OCI-LY1 (cell line): ENCODE measurements at regions not wholly inside any gene's neighbourhood (a gene's known extent, or its start where the extent isn't known, plus 50 kb on each side); places are given as distances from the start of the nearest gene placed in this dataset.

Experiments used
- H2AFZ ChIP-seq: fragments of 200-600 bp; sonication (generic), shearing (Covaris generic); 2 replicates; pipeline ENCODE4 v1.6.0; 2014; ENCODE audit warnings: antibody characterized with exemption, mild to moderate bottlenecking, low read length
- H3F3A ChIP-seq: fragments of 200-600 bp; sonication (generic), shearing (Covaris generic); 2 replicates; pipeline ENCODE4 v1.6.0; 2014; ENCODE audit warnings: mild to moderate bottlenecking, antibody characterized with exemption, low read length, moderate library complexity; ENCODE audit not compliant: insufficient read depth
- H3K27ac ChIP-seq: fragments of 200-600 bp; sonication (generic); 2 replicates; pipeline ENCODE4 v1.5.1; 2014; ENCODE audit warnings: low read length, mixed run types, mild to moderate bottlenecking, low read depth; ENCODE audit not compliant: poor library complexity, severe bottlenecking
- H3K27me3 ChIP-seq: fragments of 200-600 bp; sonication (generic); 2 replicates; pipeline ENCODE4 v1.6.0; 2014; ENCODE audit warnings: antibody characterized with exemption, mild to moderate bottlenecking, low read length, moderate library complexity; ENCODE audit not compliant: insufficient read depth
- H3K36me3 ChIP-seq: fragments of 200-600 bp; sonication (generic); 2 replicates; pipeline ENCODE4 v1.6.1; 2014; ENCODE audit warnings: mild to moderate bottlenecking, antibody characterized with exemption, low read length, moderate library complexity, mixed read lengths; ENCODE audit not compliant: insufficient read depth
- H3K4me1 ChIP-seq: fragments of 200-600 bp; sonication (generic); 2 replicates; pipeline ENCODE4 v1.5.1; 2014; ENCODE audit warnings: mild to moderate bottlenecking, low read length, moderate library complexity; ENCODE audit not compliant: insufficient read depth, severe bottlenecking
- H3K4me2 ChIP-seq: fragments of 200-600 bp; sonication (generic), shearing (Covaris generic); 2 replicates; pipeline ENCODE4 v1.6.1; 2014; ENCODE audit warnings: low read length
- H3K4me3 ChIP-seq: fragments of 200-600 bp; sonication (generic); 2 replicates; pipeline ENCODE4 v1.5.1; 2014; ENCODE audit warnings: low read length, low read depth, mild to moderate bottlenecking, mixed read lengths; ENCODE audit not compliant: poor library complexity, severe bottlenecking
- H3K79me2 ChIP-seq: fragments of 200-600 bp; shearing (Covaris generic); 2 replicates; pipeline ENCODE4 v1.6.1; 2016; ENCODE audit warnings: mixed run types, low read length, mixed read lengths; ENCODE audit not compliant: insufficient read depth
- H3K9ac ChIP-seq: fragments of 200-600 bp; sonication (generic), shearing (Covaris generic); 2 replicates; pipeline ENCODE4 v1.6.1; 2014; ENCODE audit warnings: mild to moderate bottlenecking, low read length, mixed read lengths
- H3K9me2 ChIP-seq: fragments of 200-600 bp; sonication (generic), shearing (Covaris generic); 2 replicates; pipeline ENCODE4 v1.6.1; 2014; ENCODE audit warnings: low read depth, mild to moderate bottlenecking, low read length, mixed read lengths
- H3K9me3 ChIP-seq: fragments of 200-600 bp; shearing (Covaris generic); 2 replicates; pipeline ENCODE4 v1.6.1; 2014; ENCODE audit warnings: low read length, mixed read lengths
- H4K20me1 ChIP-seq: fragments of 200-600 bp; sonication (generic), shearing (Covaris generic); 2 replicates; pipeline ENCODE4 v1.6.0; 2016; ENCODE audit warnings: mild to moderate bottlenecking, low read length; ENCODE audit not compliant: insufficient read depth
- CTCF ChIP-seq: fragments of 200-600 bp; sonication (generic), shearing (Covaris generic); IDR thresholded peaks from 2 replicates; pipeline ENCODE4 v1.5.1; 2017; ENCODE audit warnings: mild to moderate bottlenecking, antibody characterized with exemption, low read length, moderate library complexity, mixed read lengths
- EZH2 ChIP-seq: fragments of 200-600 bp; sonication (generic), shearing (Covaris generic); IDR thresholded peaks from 2 replicates; pipeline ENCODE4 v1.8.0; 2017; ENCODE audit warnings: borderline replicate concordance, mixed run types, mild to moderate bottlenecking, antibody characterized with exemption, low read length, moderate library complexity, mixed read lengths

- H2AFZ ChIP-seq, result no peak overlapping the region
- no peaks in the 10 kb centered on the region for H3K9me2 ChIP-seq
- H3K36me3 ChIP-seq, result no peaks in the 10 kb centered on the region
- H3K79me2 ChIP-seq, result no peaks in the 10 kb centered on the region
- TF ChIP-seq CTCF (no peak), EZH2 (no peak)
- H3K4me2 ChIP-seq, result no peak overlapping the region
- H3K27ac ChIP-seq, result no peak overlapping the region
- no peaks in the 10 kb centered on the region for H3F3A ChIP-seq
- H3K9ac ChIP-seq, result no peak overlapping the region
- H3K27me3 ChIP-seq, result no peaks in the 10 kb centered on the region; the same call in 1 of the 2 replicates
- no peaks in the 10 kb centered on the region for H3K4me1 ChIP-seq
- no peak overlapping the region for H3K4me3 ChIP-seq
- H4K20me1 ChIP-seq, result no peaks in the 10 kb centered on the region
- H3K9me3 ChIP-seq, result no peaks in the 10 kb centered on the region
Measured at GRCh38 chr6:165827190-165827518, 164.1 kb upstream of the PDE10A start.

GRCh38 chr6:165826487-165827189, 163.6 kb upstream of the PDE10A start:
- Histone ChIP-seq H3K4me3 (no peak overlapping the region), H4K20me1 (no peaks in the 10 kb centered on the region), H3K9me3 (no peaks in the 10 kb centered on the region), H3F3A (no peaks in the 10 kb centered on the region), H2AFZ (no peak overlapping the region), H3K4me1 (no peaks in the 10 kb centered on the region), H3K4me2 (no peak overlapping the region), H3K36me3 (no peaks in the 10 kb centered on the region), H3K79me2 (no peaks in the 10 kb centered on the region), H3K9ac (no peak overlapping the region), H3K9me2 (no peaks in the 10 kb centered on the region), H3K27me3 (no peaks in the 10 kb centered on the region; the same call in 1 of the 2 replicates), H3K27ac (no peak overlapping the region)
- TF ChIP-seq EZH2, result no peak
- TF ChIP-seq CTCF, result no peak

GRCh38 chr6:165825256-165825815, 162.3 kb upstream of the PDE10A start:
- Histone ChIP-seq H3K4me1 (no peaks in the 10 kb centered on the region), H3K9me3 (no peaks in the 10 kb centered on the region), H3K27ac (no peak overlapping the region), H2AFZ (no peak overlapping the region), H3K36me3 (no peaks in the 10 kb centered on the region), H3K9ac (no peak overlapping the region), H4K20me1 (no peaks in the 10 kb centered on the region), H3F3A (no peaks in the 10 kb centered on the region), H3K79me2 (no peaks in the 10 kb centered on the region), H3K4me3 (no peak overlapping the region), H3K27me3 (no peaks in the 10 kb centered on the region; the same call in 1 of the 2 replicates), H3K4me2 (no peak overlapping the region), H3K9me2 (no peaks in the 10 kb centered on the region)
- TF ChIP-seq EZH2 (no peak), CTCF (no peak)
